SKM-1 (cell line): ENCODE measurements at regions not wholly inside any gene's neighbourhood (a gene's known extent, or its start where the extent isn't known, plus 50 kb on each side); places are given as distances from the start of the nearest gene placed in this dataset.
A peak's percentile ranks its signal among the peaks of the same experiment; 100 is the strongest.

Experiments used
- DNase-seq: peaks from one replicate; lab custom pipeline; 2025; ENCODE audit not compliant: unreplicated experiment; lab: John Stamatoyannopoulos, UW

DNA sequence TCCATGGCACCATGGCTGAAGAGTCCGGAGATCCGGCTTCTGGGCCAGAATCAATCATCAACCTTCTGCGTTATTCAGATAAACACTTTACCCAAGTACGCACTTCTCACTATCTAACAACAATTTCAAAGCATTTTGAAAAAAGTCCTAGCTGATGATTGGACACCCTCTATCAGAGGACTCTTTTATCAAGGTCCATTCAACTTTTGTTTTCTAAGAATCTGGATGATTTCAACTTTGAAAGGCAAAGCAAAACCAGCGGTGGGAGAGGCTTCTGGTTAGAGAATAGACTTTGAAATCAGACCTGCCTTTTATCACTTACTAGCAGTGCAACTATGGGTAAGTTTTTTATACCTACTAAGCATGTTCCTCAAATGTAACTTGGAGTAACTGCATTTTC, 293.6 kb upstream of the TNP1 start:
- no peak for DNase-seq

DNA sequence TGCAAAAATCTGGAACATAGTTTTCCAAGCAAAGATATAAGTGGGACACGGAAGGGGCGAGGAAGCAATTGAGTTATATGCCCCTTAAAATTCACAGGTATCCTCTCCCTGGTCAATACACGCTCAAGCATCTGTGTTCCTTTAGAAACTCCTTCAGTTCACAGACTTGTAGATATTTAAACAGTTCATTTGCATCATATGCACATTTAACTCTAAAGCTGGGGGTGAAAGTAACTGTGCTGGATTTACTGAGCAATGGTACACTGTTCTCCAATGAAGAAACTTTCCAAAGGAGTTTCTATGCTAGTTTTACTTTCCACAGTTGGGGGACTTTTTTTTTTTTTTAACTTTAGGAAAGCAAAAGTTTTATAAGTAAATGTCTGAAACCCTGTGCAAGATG, 293.0 kb upstream of the TNP1 start:
- DNase-seq, result no peak

DNA sequence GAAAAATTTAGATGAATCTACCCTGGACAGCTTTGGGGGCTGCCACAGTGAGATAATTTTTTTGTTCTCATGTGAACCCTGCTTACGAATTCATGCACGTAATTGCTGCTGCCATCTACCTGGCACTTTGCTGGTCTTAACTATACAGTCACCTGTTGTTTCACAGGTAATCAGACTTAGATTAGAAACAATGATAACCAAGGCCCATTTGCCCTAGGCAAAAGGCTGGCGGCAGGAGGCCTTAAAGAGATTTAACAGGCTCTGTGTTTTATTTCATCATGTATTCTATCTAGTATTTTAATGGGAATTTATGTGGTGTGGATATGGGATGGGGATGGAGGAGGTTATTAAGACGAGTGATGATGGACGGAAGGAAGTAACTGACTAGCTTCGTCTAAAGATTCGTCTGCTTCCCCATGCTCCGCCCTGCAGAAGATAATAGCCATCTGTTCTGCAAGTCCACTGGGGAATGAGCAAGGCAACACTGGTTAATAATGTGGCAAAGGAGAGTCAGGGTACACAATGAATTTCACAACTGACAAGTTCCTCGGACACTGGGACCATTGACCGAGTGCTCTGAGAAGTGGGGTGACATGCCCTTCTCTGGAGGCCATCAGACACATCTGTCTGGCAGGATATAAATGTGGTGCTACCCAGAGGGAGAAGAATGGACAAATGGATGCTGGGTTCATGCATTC, 291.8 kb upstream of the TNP1 start:
- no peak for DNase-seq

DNA sequence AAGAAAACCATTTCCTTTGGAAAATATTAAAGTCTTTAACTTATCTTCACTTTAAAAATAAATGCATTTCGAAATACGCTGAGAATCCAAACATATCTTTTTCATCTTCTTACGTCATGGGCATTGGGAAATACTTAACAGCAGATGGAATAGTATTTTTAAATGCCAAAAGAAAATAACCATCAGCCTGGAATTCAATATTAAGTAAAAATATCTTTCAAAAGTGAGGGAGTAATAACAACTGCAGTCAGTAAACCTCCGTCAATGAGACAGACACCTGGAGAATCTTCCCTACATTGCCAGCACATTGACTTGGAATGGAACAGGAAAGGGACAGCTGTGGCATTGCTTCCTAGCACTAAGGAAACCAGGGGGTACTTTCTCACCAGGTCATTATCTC, 290.4 kb upstream of the TNP1 start:
- DNase-seq, result no peak

DNA sequence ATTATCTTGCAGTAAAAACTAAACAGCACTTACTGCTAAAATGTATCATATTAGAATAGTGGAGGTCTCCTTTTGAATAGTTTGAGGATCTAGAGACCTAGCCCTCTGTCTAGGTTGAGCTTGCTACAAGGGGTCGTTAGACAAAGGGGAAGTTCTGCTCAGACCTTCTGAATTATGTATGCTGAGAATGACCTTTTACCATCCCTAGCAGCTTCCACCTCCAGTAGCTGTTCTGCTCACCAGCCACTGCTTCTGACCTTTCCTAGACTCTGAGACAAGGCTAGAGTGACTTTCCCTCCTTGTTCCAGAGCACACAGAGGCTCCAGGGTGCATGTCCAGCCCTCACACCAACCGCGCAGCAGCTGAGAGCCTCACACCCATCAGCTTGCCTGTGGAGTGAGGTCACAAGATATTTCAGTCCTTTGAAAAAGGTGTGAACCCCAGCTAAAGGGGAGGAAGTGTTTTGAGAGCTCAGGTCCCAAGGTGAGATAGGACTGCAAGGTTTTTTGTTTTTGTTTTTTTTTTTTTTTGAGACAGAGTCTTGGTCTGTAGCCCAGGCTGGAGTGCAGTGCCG, 289.3 kb upstream of the TNP1 start:
- no peak for DNase-seq

DNA sequence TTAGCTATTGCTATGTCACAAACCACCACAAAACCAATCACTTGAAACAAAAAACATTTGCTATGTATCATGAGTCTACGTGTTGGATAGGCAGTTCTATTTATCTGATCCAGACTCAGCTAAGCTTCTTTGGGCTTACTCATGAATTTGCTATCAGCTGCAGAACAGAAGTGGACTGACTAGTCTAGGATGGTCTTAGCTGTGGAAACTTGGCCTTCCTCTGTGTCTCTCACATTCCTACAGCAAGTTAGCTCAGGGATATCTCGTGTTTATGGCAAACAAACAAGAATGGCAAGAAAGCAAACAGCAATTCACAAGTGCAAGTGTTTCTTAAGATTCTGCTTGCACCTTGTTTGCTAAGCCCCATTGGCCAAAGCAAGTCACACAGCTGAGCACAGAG, 288.0 kb upstream of the TNP1 start:
- DNase-seq, result no peak

DNA sequence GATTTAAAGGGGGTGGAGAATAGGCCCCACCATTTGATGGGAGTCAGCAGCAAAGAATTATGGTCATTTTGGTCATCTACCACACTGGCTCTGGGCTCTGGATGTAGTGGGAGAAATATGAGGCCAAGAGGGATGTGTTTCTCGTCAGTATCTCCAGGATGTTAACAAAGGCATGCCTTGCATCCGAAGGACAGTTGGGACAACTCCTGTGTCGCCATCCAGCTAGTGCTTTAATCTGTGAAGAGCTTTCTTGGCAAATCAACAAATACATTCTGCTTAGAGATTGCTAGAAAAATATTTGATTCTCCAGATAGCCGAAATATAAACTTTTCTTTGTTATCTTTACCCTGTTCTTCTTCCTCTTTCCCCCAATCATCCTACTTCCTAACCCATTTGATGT, 287.1 kb upstream of the TNP1 start:
- no peak for DNase-seq

DNA sequence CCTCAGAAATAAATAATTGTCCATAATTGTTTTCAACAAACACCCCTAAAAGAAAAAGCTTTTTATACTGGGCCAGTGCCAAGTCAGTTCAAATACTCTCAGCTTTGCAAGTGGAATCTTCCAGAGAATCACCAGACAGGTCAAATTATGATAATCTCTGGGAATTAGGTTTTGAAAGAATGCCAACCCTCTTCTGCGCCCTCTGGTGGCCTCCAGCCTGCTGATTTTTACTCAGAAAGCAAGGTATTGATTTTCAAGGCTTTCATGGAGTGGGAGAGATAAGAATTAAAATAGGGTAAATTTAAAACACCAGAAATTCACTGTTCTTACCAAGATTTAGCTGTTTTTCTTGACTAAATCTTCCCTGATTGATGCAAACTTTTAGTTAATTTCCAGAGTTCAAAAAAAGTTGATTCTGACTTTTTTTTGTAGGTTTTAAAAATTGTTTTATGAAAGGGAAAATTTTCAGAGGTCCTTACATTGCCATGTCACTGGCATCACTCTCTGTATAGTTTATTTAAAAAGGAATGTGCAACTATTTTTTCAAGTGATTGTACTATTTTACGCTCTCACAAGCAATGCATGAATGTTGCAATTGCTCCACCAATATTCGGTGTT, 282.9 kb upstream of the TNP1 start:
- peak; percentile 27 for DNase-seq

GRCh38 chr2:217138284-217138683, 278.4 kb upstream of the TNP1 start:
- no peak for DNase-seq

DNA sequence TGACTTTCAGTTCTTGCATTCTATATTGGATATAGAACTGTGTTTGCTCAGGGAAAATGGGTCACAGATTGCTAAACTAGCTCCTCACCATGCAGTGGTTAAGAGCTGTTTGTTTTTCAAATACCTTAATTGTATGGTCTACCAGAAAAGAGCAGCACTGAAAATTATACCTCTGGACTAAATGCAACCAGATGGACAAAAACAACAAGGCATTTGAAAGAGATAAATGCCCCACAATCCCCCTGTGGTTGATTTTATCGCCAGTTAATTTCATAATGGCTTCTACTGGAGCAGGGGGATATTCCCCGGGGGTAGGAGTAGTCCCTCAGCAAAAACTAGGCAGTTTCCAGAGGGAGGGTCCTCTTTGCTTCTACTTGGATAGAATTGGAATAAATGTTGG, 267.9 kb upstream of the TNP1 start:
- DNase-seq, result no peak

DNA sequence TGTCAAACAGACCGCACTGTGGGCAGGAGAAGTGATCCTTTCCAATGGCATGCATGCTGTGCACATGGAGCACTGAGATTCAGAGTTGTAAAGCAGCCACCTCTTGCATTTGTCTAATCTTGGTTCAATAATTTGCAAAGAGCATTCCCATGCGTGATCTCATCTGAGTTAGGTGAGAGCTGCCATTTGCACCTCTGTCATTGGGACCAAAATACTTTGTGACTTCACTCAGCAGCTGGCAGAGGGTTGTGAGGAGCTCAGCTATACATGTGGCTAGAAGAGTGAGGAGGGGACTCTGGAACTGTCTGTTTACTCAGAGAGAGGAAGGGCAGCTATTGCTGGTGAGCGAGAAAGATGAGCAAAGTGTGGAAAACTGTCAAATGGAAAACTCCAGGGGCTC, 265.1 kb upstream of the TNP1 start:
- DNase-seq, result no peak

DNA sequence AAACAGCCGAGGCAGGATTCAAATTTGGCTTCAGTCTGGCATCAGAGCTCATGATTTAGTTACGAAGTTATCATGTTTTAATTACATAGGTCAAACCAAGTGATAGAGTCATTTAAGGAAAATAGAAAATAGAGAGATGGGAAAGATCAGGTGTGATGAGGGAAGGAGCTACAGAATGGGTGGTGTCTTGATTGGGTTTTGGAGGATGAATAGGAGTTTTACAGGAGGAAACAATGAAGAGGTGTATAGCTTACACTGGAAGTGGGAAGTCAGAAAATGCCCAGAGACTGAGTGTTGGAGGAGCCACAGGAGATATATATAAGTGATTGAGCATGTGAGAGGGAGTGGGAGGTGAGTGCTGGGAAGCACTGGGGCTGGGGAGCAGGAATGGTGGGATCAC, 264.2 kb upstream of the TNP1 start:
- DNase-seq, result no peak

GRCh38 chr2:217121565-217121964, 261.7 kb upstream of the TNP1 start:
- DNase-seq, result no peak

DNA sequence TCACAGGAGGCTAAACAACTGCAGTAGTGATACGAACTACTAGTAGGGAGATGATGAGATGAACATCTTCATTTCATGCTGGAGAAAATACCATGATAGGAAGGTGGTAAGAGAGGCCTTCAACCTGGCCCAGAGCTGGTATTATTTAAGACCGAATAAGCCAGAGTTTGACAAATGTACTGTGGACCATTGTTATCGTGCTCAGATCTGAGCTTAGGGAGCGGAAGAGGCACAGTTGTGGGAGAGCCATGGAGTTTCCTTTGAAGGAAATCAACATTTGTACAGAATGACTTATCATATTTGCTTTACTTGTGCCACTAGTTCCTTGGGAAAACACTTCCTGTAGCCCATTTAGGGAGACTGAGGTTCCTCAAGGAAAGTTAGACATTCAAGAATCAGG, 260.6 kb upstream of the TNP1 start:
- no peak for DNase-seq

- DNase-seq, result no peak
Observed at GRCh38 chr2:217118559-217119284, 258.9 kb upstream of the TNP1 start.

- no peak for DNase-seq
Observed at GRCh38 chr2:217117523-217117922, 257.7 kb upstream of the TNP1 start.

DNA sequence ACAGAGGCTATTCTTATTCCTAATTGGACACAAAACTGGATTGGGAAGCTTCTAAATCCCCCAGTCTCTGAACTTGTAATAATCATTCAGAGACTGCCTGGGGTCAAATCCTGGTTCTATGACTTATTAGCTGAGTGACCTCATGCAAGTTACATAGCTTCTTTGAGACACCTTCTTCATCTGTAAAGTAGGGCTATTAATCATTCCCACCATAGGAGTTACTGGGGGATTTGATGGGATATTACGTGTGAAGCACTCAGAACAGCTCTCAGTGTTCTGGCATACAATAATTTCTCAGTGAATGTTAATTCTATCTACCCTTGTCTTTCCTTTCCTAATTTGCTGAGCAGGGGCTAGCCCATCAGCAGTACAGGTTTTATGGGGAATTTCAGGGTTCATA, 256.7 kb upstream of the TNP1 start:
- DNase-seq, result no peak

- DNase-seq, result no peak
Observed at GRCh38 chr2:217114117-217114516, 254.3 kb upstream of the TNP1 start.

DNA sequence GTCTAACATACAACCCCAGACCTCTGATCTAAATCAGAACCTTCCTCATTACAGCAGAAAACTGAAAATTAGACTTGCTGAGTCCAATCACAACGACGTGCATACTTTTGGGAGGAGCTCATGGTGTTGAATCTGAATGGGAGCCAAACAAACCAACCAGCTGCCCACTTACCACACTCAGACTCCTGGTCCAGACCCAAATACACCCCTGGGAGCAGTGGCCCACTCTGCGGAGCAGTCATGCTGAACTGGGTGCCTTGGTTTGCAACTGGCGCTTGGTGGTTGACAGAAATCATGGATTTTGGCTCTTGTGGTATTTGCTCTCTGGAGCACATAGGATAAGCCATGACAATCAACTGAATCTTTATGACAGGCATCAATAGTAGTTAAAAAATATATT, 253.6 kb upstream of the TNP1 start:
- DNase-seq, result no peak

- no peak for DNase-seq
Observed at GRCh38 chr2:217110550-217110949, 250.7 kb upstream of the TNP1 start.

DNA sequence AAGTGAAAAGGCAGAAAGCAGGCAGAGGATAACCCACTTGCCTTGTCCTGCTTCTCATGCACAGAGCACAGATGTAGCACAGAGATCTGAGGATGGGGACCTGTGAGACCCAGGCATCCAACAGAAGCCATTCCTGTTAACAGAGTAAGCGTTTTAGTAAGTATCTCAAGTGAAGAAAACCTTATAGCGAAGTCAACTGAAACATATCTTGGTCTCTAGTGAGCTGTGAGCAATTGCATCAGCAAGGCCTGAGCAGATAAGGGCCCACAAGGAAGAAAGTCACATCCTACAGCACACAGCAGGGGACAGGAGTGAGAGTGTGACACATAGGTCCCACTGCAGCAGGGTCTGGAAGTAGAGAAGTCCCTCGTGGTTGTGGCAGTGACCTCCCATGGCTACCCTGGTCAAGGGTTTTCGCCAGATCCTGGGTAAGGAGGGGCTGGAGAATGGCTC, 248.7 kb upstream of the TNP1 start:
- no peak for DNase-seq

DNA sequence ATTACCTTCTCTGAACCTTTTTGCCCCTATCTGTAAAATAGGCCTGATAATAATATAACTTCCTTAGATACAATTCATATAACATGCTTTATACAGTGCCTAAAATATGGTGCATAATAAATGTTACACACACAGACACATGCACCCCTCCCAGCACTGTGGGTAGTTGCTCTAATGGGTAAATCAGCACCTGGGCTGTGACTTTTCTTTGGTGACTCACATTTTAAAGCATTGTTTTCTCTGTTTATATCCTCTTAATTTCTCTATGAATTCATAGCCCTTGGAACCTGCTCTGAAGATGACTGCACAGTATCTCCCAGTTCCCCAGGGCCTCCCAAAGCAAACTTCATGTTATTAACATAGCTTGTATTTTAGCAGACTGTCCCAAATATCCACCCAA, 248.2 kb upstream of the TNP1 start:
- no peak for DNase-seq
